NCI-H460 (cell line): ENCODE measurements at regions not wholly inside any gene's neighbourhood (a gene's known extent, or its start where the extent isn't known, plus 50 kb on each side); places are given as distances from the start of the nearest gene placed in this dataset.

Source experiments
- DNase-seq: peaks from one replicate; pipeline ENCODE4 v3.0.0-alpha.2; 2016; ENCODE audit warnings: low read depth; ENCODE audit errors: extremely low read depth

GRCh38 chr3:1540686-1541085 lies 447.9 kb downstream of the CNTN6 start:
- no peak for DNase-seq

- no peak for DNase-seq
These were observed 458.9 kb downstream of the CNTN6 start for GRCh38 chr3:1551741-1552140.

- DNase-seq: no peak
These were observed 460.0 kb downstream of the CNTN6 start for GRCh38 chr3:1552831-1553230.

GRCh38 chr3:1561427-1561826 lies 468.6 kb downstream of the CNTN6 start:
- DNase-seq: no peak

GRCh38 chr3:1571736-1572135 lies 478.9 kb downstream of the CNTN6 start:
- no peak for DNase-seq

- DNase-seq: no peak
These were observed 483.2 kb downstream of the CNTN6 start for GRCh38 chr3:1576047-1576446.

GRCh38 chr3:1578124-1578806 lies 485.4 kb downstream of the CNTN6 start:
- no peak for DNase-seq

- DNase-seq: no peak
These were observed 490.2 kb downstream of the CNTN6 start for GRCh38 chr3:1583044-1583443.

GRCh38 chr3:1587426-1587825 lies 494.6 kb downstream of the CNTN6 start:
- no peak for DNase-seq

GRCh38 chr3:1591327-1592028 lies 498.7 kb downstream of the CNTN6 start:
- no peak for DNase-seq

- DNase-seq: no peak
These were observed 502.1 kb downstream of the CNTN6 start for GRCh38 chr3:1594940-1595339.

GRCh38 chr3:1600206-1600605 lies 498.5 kb upstream of the CNTN4 start:
- no peak for DNase-seq

GRCh38 chr3:1600700-1601418 lies 497.8 kb upstream of the CNTN4 start:
- no peak for DNase-seq

GRCh38 chr3:1609416-1609815 lies 489.2 kb upstream of the CNTN4 start:
- no peak for DNase-seq

GRCh38 chr3:1611824-1612223 lies 486.8 kb upstream of the CNTN4 start:
- DNase-seq: no peak

GRCh38 chr3:1613962-1614361 lies 484.7 kb upstream of the CNTN4 start:
- no peak for DNase-seq

GRCh38 chr3:1616744-1617143 lies 481.9 kb upstream of the CNTN4 start:
- no peak for DNase-seq

GRCh38 chr3:1623896-1624295 lies 474.8 kb upstream of the CNTN4 start:
- DNase-seq: no peak

- no peak for DNase-seq
These were observed 466.5 kb upstream of the CNTN4 start for GRCh38 chr3:1632128-1632527.

- DNase-seq: no peak
These were observed 436.8 kb upstream of the CNTN4 start for GRCh38 chr3:1661839-1662238.

GRCh38 chr3:1664266-1664665 lies 434.4 kb upstream of the CNTN4 start:
- DNase-seq: no peak

- DNase-seq: no peak
These were observed 431.8 kb upstream of the CNTN4 start for GRCh38 chr3:1666865-1667264.
